ENCODE measurements at regions not wholly inside any gene's neighbourhood (a gene's known extent, or its start where the extent isn't known, plus 50 kb on each side); places are given as distances from the start of the nearest gene placed in this dataset.
A peak's percentile ranks its signal among the peaks of the same experiment; 100 is the strongest.

- TF ChIP-seq ZNF646 (CRISPR knock-in tag; IDR thresholded peaks at IDR 0.05) (peak; percentile 74; the same call in 1 of the 2 replicates), ZMYM2 (CRISPR knock-in tag; IDR thresholded peaks at IDR 0.05) (peak; percentile 39; the same call in 1 of the 2 replicates), MYC (CRISPR knock-in tag; IDR thresholded peaks at IDR 0.05; ENCODE audit: borderline replicate concordance) (peak; percentile 26; the same call in 1 of the 2 replicates), TRIM24 (CRISPR knock-in tag; IDR thresholded peaks at IDR 0.05) (no peak), GLMP (CRISPR knock-in tag; IDR thresholded peaks at IDR 0.05; ENCODE audit: borderline replicate concordance) (no peak), HMG20B (CRISPR knock-in tag; conservative IDR thresholded peaks at IDR 0.05) (peak; percentile 80; the same call in 1 of the 2 replicates), GFI1 (CRISPR knock-in tag; IDR thresholded peaks at IDR 0.05; ENCODE audit: borderline replicate concordance) (peak; percentile 99), MAX (IDR thresholded peaks at IDR 0.05) (no peak), CBFB (CRISPR knock-in tag; IDR thresholded peaks at IDR 0.05) (no peak), ZNF292 (CRISPR knock-in tag; IDR thresholded peaks at IDR 0.05; ENCODE audit: borderline replicate concordance, low read depth) (peak; percentile 79; the same call in 1 of the 2 replicates), IRF2 (CRISPR knock-in tag; IDR thresholded peaks at IDR 0.05) (peak; percentile 24; the same call in 1 of the 2 replicates), SP5 (CRISPR knock-in tag; IDR thresholded peaks at IDR 0.05; ENCODE audit: borderline replicate concordance, low read depth) (no peak), E2F2 (CRISPR knock-in tag; IDR thresholded peaks at IDR 0.05; ENCODE audit: borderline replicate concordance) (no peak), THAP7 (CRISPR knock-in tag; IDR thresholded peaks at IDR 0.05) (0 out of 2 replicates have a peak, but pooled peaks have one; percentile 26), BCL6 (CRISPR knock-in tag; IDR thresholded peaks at IDR 0.05) (0 out of 2 replicates have a peak, but pooled peaks have one; percentile 17), ZNF563 (CRISPR knock-in tag; IDR thresholded peaks at IDR 0.05) (no peak), SOX13 (IDR thresholded peaks at IDR 0.05) (no peak; the same call in 1 of the 2 replicates), SOX13 (CRISPR knock-in tag; conservative IDR thresholded peaks at IDR 0.05 in 1 of 2, IDR thresholded peaks at IDR 0.05 in 1 of 2) (peak in 1 of 2 experiments; percentile 72; a peak in 2 of 4 replicates), RARA (CRISPR knock-in tag; IDR thresholded peaks at IDR 0.05) (peak; percentile 69)
These were observed 79.2 kb upstream of the CLMN start (continued) for GRCh38 chr14:95398630-95399547.

Data from HepG2 (cell line).